IMR-90 (cell line): ENCODE measurements at regions not wholly inside any gene's neighbourhood (a gene's known extent, or its start where the extent isn't known, plus 50 kb on each side); places are given as distances from the start of the nearest gene placed in this dataset.

Source experiments
- ELK1 ChIP-seq: fragments of 150-350 bp; IDR thresholded peaks from 2 replicates; pipeline ENCODE4 v1.6.1; 2016; ENCODE audit warnings: low read depth, mild to moderate bottlenecking, low read length, moderate library complexity, borderline replicate concordance
- POLR2A ChIP-seq: IDR thresholded peaks from 2 replicates; pipeline ENCODE4 v1.6.1; 2012; ENCODE audit warnings: mild to moderate bottlenecking, low read depth, low read length
- TF ChIP-seq, protein P1 (sequence below): conservative IDR thresholded peaks from 2 replicates; pipeline ENCODE4 v1.5.1; 2012; ENCODE audit warnings: mild to moderate bottlenecking, low read depth, low read length, improper control_type of control experiment

GRCh38 chr1:209509039-209509438 lies 74.5 kb upstream of the CAMK1G start:
- TF ChIP-seq, protein P1, sequence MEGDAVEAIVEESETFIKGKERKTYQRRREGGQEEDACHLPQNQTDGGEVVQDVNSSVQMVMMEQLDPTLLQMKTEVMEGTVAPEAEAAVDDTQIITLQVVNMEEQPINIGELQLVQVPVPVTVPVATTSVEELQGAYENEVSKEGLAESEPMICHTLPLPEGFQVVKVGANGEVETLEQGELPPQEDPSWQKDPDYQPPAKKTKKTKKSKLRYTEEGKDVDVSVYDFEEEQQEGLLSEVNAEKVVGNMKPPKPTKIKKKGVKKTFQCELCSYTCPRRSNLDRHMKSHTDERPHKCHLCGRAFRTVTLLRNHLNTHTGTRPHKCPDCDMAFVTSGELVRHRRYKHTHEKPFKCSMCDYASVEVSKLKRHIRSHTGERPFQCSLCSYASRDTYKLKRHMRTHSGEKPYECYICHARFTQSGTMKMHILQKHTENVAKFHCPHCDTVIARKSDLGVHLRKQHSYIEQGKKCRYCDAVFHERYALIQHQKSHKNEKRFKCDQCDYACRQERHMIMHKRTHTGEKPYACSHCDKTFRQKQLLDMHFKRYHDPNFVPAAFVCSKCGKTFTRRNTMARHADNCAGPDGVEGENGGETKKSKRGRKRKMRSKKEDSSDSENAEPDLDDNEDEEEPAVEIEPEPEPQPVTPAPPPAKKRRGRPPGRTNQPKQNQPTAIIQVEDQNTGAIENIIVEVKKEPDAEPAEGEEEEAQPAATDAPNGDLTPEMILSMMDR = no peak
- TF ChIP-seq ELK1 = no peak
- no peak for TF ChIP-seq POLR2A
